MM.1S (cell line): ENCODE measurements at regions not wholly inside any gene's neighbourhood (a gene's known extent, or its start where the extent isn't known, plus 50 kb on each side); places are given as distances from the start of the nearest gene placed in this dataset.

Experiments
- EZH2 ChIP-seq: fragments of 300-600 bp; sonication (generic); optimal IDR thresholded peaks from 2 replicates; pipeline ENCODE3; 2017; ENCODE audit warnings: low read depth, mild to moderate bottlenecking, antibody characterized with exemption, low read length, mixed read lengths
- TF ChIP-seq, protein P1 (sequence below): fragments of 300-600 bp; sonication (generic); IDR thresholded peaks from 2 replicates; pipeline ENCODE4 v1.5.1; 2016; ENCODE audit warnings: antibody characterized with exemption, low read length, mixed read lengths

DNA sequence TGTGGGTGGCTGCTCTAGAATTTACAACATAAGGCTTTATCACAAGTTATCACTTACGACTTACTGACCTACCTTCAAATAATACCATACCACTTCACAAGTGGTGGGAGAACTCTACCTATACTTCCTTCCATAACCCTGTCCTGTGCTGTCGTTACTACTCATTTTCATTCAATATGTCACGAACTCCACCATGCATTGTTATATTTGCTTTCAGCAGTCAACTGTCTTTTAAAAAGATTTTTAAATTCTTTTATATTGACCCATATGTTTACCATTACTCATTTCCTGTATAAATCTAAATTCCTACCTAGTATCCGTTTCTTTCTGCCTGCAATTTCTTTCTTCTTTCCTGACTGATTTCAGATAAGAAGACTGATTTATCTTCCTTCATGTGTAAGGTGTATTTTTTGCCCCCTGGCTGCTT, 200.0 kb downstream of the KLF12 start:
- TF ChIP-seq EZH2 = no peak
- TF ChIP-seq, protein P1, sequence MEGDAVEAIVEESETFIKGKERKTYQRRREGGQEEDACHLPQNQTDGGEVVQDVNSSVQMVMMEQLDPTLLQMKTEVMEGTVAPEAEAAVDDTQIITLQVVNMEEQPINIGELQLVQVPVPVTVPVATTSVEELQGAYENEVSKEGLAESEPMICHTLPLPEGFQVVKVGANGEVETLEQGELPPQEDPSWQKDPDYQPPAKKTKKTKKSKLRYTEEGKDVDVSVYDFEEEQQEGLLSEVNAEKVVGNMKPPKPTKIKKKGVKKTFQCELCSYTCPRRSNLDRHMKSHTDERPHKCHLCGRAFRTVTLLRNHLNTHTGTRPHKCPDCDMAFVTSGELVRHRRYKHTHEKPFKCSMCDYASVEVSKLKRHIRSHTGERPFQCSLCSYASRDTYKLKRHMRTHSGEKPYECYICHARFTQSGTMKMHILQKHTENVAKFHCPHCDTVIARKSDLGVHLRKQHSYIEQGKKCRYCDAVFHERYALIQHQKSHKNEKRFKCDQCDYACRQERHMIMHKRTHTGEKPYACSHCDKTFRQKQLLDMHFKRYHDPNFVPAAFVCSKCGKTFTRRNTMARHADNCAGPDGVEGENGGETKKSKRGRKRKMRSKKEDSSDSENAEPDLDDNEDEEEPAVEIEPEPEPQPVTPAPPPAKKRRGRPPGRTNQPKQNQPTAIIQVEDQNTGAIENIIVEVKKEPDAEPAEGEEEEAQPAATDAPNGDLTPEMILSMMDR = no peak
